OCI-LY3 (cell line): ENCODE measurements at regions not wholly inside any gene's neighbourhood (a gene's known extent, or its start where the extent isn't known, plus 50 kb on each side); places are given as distances from the start of the nearest gene placed in this dataset.
A peak's percentile ranks its signal among the peaks of the same experiment; 100 is the strongest.

ENCODE experiments used
- EZH2phosphoT487 ChIP-seq: fragments of 200-600 bp; shearing (Covaris generic); IDR thresholded peaks from 2 replicates; pipeline ENCODE4 v1.6.1; 2018; ENCODE audit warnings: antibody characterized with exemption, mixed run types, low read depth
- TF ChIP-seq, protein P1 (sequence below): fragments of 200-600, 300-600 bp; sonication (generic); IDR thresholded peaks from 2 replicates; pipeline ENCODE4 v1.5.1; 2014; ENCODE audit warnings: antibody characterized with exemption, low read length, low read depth

DNA sequence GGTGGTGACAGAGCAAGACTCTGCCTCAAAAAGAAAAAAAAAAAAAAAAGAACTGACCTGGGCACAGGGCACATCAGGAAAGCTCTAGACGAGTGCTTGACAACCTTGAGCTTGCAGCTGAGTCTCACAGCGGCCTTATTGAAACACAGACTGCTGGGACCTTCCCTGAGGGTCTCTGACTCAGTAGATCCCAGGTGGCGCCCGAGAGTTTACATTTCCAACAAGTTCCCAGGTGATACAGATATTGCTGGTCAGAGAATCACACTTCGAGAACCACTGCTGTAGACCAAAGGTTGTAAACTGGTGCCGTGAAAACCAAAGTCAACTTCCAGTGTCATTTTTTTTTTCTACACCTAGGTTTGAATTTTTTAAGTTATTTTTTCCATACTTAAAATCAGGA lies 573.2 kb upstream of the MDFIC2 start:
- TF ChIP-seq, protein P1, sequence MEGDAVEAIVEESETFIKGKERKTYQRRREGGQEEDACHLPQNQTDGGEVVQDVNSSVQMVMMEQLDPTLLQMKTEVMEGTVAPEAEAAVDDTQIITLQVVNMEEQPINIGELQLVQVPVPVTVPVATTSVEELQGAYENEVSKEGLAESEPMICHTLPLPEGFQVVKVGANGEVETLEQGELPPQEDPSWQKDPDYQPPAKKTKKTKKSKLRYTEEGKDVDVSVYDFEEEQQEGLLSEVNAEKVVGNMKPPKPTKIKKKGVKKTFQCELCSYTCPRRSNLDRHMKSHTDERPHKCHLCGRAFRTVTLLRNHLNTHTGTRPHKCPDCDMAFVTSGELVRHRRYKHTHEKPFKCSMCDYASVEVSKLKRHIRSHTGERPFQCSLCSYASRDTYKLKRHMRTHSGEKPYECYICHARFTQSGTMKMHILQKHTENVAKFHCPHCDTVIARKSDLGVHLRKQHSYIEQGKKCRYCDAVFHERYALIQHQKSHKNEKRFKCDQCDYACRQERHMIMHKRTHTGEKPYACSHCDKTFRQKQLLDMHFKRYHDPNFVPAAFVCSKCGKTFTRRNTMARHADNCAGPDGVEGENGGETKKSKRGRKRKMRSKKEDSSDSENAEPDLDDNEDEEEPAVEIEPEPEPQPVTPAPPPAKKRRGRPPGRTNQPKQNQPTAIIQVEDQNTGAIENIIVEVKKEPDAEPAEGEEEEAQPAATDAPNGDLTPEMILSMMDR = peak; percentile 19; the same call in 1 of the 2 replicates
- TF ChIP-seq EZH2phosphoT487 = no peak
